Activated CD4-positive, alpha-beta T cell treated with anti-CD3 and anti-CD28 coated beads for 48 hours (primary cell): ENCODE measurements at regions not wholly inside any gene's neighbourhood (a gene's known extent, or its start where the extent isn't known, plus 50 kb on each side); places are given as distances from the start of the nearest gene placed in this dataset.
"Not testable (repeated sequence)": the region's sequence is repeated elsewhere in the genome, so short reads cannot be mapped to it uniquely, and the experiment has no call there.

Experiments
- DNase-seq: peaks from one replicate; pipeline ENCODE4 v3.0.0-alpha.2; 2020

- no peak for DNase-seq
Observed at GRCh38 chr20:58033026-58033536, 195.4 kb downstream of the ANKRD60 start.

GRCh38 chr20:58032599-58032998, 195.9 kb downstream of the ANKRD60 start:
- no peak for DNase-seq

- not testable (repeated sequence) for DNase-seq
Observed at GRCh38 chr20:58031350-58031749, 197.1 kb downstream of the ANKRD60 start.

- peak; percentile 14 for DNase-seq
Observed at GRCh38 chr20:58028123-58028522, 200.3 kb downstream of the ANKRD60 start.

GRCh38 chr20:58026361-58026760, 202.1 kb downstream of the ANKRD60 start:
- no peak for DNase-seq

- no peak for DNase-seq
Observed at GRCh38 chr20:58025233-58025632, 203.2 kb downstream of the ANKRD60 start.

- no peak for DNase-seq
Observed at GRCh38 chr20:58024241-58024721, 204.2 kb downstream of the ANKRD60 start.

- DNase-seq = no peak
Observed at GRCh38 chr20:58023781-58024180, 204.7 kb downstream of the ANKRD60 start.

- DNase-seq = no peak
Observed at GRCh38 chr20:58023346-58023745, 205.1 kb downstream of the ANKRD60 start.

- DNase-seq = no peak
Observed at GRCh38 chr20:58022711-58023110, 205.7 kb downstream of the ANKRD60 start.

- DNase-seq = peak; percentile 12
Observed at GRCh38 chr20:58021481-58021880, 207.0 kb downstream of the ANKRD60 start.

- DNase-seq = no peak
Observed at GRCh38 chr20:58020656-58021454, 207.6 kb downstream of the ANKRD60 start.

- DNase-seq = no peak
Observed at GRCh38 chr20:58019850-58020625, 208.4 kb downstream of the ANKRD60 start.

- no peak for DNase-seq
Observed at GRCh38 chr20:58019027-58019849, 209.2 kb downstream of the ANKRD60 start.

GRCh38 chr20:58018590-58018989, 209.9 kb downstream of the ANKRD60 start:
- DNase-seq = no peak

- DNase-seq = peak; percentile 16
Observed at GRCh38 chr20:58017970-58018530, 210.4 kb downstream of the ANKRD60 start.

- DNase-seq = no peak
Observed at GRCh38 chr20:58017231-58017969, 211.1 kb downstream of the ANKRD60 start.

- DNase-seq = no peak
Observed at GRCh38 chr20:58016779-58017178, 211.7 kb downstream of the ANKRD60 start.

- peak; percentile 36 for DNase-seq
Observed at GRCh38 chr20:58014628-58015315, 213.7 kb downstream of the ANKRD60 start.

- no peak for DNase-seq
Observed at GRCh38 chr20:58012731-58013510, 215.5 kb downstream of the ANKRD60 start.
